HG02763 (cell line): ENCODE measurements at regions not wholly inside any gene's neighbourhood (a gene's known extent, or its start where the extent isn't known, plus 50 kb on each side); places are given as distances from the start of the nearest gene placed in this dataset.

Source experiments
- ATAC-seq: cut with Tn5 transposase; IDR thresholded peaks from one replicate; pipeline ENCODE4 v1.9.1; 2021; ENCODE audit warnings: mild to moderate bottlenecking, moderate library complexity; ENCODE audit not compliant: unreplicated experiment

DNA sequence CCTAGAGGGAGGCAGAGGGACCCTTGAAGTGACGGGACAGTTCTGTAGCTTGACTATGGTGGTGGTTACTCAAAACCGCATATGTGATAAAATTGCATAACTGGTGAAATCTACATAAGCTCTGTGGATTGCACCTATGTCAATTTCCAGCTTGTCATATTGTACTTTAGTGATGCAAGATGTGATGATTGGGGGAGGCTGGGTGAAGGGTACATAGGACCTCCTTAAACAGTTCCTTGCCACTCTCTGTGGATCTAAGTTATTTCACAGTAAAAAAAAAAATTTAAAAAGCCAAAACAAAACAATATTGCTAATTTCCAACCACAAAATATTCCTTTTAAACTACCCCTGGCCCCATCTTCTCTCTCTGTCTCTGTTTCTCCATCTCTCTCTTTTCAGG is 472.6 kb upstream of the SULF2 start:
- no peak for ATAC-seq

DNA sequence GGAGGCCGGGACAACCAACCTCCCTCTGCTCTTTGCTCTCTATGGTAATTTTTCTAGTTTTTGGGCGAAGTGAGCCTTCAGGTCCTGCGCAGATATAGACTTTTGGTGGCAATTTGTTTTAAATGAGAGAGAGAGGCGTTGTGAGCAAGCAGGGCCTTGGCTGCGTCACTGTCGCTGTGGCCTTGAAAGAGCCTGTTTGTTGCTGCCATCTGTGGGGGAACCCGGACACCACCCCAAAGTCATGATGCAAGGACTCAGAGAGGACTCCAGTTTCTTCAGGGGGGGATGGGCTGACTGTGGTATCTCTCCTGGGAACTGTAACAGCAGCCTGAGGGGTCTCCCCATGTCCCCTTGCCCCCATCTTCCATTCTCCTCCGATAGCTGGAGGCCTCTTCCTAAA is 462.7 kb upstream of the SULF2 start:
- no peak for ATAC-seq

DNA sequence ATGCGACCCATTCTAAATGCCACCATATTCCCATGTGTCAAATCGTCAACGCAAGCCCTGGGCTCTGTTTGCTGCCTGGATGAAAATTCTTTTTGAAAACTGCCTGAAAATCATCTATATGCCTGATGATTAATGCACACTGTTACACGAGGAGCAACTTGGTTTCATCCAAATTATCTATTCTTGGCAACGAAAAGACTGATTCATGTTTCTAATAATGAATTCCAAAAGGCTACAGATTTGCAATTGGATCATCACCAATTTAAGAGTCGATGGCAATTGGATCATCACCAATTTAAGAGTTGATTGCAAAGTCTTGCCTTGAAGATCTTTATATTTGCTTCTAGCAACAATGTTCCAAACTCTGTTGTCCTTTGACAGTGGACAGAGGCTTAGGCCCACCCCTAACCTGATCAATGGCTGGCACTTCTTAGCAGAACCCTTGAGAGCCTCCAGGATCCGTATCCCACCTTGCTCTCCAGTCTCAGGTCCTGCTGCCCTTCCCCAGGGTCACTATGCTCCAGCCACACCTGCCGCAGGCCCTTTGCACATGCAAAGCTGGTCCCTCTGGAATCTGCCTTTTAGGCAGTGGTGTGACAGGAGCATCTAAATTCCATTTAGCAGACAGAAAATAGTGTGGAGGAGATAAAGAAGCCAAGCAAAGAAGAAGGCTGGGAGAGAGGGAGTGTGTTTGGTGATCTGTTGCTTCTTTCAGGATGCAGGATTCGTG is 460.9 kb upstream of the SULF2 start:
- ATAC-seq, result no peak

DNA sequence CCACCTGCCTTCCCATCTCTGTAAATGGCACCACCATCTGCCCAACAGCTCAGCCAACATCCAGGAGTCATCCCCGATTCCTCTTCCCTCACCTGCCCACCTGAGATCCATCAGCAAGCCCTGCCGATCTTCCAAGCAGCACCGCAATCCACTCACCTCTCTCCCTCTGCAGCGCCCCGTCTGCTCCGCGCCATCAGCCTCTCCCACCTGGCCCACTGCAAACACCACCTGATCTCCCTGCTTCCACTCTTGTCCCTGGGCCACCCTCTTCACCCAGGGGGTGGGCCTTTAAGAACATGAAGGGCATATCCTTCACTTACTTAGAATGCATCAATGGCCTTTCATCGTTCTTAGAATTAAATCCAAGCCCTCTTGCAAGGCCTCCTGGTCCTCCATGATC is 457.3 kb upstream of the SULF2 start:
- no peak for ATAC-seq

DNA sequence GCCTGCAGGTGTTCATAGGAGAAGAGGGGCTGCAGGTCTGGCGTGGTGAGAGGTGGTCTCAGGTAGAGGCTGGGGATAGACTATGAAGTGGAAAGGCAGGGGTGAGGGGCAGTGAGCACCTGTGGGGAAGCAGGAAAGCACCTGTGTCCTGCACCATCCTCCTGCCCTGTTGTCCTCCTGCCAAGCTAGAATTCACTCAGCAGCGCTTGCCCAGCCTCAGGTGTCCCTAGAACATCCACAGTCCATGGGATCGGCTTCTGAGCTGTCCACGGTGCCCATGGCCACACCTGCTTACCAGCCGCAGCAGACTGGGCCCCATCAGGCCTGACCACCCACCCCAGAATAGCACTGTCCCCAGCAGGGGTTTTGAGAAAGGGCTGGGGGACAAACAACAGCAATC is 456.2 kb upstream of the SULF2 start:
- ATAC-seq, result no peak

DNA sequence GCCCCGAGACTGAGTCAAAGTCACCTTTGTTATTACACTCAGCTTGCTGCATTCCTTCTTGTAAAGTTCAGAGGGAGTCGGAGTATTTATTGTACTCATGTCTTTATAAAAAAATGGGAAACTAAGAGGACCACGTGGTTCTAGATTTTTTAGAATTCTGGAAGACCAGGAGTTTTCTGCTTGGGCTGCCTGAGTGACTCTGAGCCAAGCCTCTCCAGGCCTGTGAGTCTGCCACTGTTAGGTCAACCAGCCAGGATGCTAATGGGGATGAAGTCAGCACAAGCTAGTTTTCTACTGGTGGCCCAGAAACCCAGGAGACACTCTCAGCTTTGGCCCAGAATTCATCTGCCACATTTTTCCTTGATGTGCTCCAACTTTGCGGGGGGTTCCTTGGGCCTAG is 453.5 kb upstream of the SULF2 start:
- no peak for ATAC-seq

DNA sequence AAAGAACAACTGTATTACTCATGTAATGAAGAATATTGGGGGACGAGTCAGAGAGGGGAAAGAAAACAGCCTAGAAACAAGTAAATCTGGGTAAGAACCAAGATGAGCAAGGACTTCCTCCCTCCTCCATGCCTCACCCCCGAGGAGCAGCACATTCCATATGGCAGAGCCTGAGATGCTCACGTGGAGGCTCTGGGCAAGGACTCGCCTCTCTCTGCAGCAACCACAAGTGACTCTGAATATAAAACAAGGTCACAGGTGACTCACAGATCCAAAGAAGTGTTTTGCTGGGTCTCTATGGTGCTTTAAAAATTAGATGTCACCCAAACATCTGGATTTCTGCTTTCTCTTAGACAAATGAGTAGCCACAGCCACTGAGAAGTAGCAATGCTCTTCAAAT is 453.0 kb upstream of the SULF2 start:
- no peak for ATAC-seq

DNA sequence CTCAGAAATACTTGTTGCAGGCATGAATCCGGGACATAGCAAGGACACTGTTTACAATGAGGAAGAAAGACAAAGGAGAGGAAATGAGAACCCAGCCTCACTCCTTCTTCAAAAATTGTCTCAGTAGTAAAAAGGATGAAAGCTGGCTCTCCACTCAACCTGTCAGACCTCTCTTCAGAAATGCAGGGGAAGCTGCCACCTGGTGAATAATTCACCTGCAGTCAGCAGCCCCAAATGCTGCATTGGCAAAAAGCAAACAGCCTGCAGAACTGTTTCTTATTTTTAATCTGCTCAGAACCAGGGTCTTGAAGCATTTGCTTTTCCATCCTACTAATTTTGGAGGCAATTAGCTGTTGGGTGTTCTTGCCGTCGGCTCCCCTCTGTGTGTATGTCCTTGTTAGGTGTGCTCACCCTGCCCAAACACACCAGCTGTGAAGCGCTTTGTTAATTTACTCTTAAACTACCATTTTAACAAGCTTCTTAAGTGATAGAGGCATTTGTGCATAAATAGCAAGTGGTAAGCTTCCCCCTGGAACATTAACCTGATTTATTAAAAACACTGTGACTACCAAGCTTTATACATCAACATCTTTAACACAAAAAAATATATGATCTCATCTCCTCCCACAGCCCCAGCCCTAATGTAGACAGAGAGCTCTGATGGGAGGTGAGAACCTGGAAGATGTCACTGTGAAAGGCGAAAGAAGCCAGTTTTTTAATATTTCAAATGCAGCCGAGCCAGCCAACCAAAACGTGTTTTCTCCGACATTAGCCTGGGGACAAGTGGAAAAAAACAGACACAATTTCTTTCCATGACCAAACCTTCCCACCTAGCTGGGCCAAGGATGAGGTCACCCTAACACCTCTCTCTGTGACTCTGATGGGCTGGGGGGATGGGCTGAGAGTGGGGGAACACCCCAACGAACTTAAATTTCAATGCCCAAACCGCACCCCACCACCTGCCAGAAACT is 451.0 kb upstream of the SULF2 start:
- ATAC-seq, result no peak

DNA sequence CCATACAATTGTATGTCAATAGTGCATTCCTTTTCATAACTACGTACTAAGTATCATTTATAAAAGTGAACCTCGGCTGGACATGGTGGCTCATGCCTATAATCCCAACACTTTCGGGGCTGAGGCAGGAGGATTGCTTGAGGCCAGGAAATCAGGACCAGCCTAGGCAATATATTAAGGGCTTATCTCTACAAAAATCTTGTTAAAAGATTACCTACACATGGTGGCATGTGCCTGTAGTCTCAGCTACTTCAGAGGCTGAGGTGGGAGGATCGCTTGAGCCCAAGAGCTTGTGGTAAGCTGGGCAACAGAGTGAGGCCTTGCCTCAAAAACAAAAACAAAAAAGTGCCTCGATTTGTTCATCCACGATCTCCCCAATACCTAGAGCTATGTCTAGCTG is 449.7 kb upstream of the SULF2 start:
- no peak for ATAC-seq

DNA sequence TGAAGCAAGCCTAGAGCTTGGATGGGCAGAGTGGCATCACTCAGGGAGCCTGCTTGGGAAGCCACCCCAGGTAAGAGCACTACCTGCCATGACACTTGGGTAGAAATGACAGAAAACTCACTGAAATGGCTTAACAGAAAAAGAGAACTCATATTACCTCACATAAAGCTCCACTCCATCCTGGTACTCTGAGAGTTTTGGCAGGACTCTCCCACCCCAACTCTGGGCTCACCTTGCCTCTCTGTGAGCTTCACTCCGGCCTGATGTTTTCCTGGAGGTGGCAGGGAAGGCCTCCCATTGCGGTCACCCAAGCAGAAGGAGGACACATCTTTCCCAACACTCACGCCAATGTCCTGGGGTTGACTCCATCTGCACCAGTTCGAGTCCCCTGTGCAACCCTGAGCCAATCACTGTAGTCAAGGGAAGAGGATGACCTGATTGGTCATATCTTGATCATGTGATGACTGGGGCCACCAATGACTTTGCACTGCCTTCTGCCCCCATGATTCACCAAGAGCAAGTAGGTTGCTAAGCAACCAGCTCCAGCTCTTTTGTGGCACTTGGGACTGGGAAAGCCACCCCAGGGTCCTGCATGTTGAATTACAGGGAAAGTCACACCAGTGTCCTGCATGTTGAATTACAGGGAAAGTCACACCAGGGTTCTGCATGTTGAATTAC is 446.1 kb upstream of the SULF2 start:
- ATAC-seq, result no peak

DNA sequence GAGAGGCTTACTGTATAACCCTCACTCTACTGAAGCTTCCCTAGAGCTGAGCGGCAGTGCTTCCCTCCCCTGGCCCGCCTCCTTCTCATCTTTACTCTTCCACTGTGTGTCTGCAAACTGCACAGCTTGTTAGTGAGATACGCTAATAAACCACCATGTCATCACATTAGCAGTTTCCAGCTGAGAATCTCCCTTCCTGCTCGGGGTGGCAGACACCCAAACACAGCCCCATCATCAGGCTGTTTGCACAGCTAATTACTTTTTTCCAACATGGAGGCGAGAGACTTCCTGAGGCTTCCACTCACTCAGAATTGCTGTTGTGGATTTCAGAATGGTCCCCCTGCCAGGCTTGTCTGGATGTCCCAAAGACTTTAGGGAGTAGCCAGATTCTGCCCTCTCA is 444.9 kb upstream of the SULF2 start:
- no peak for ATAC-seq

DNA sequence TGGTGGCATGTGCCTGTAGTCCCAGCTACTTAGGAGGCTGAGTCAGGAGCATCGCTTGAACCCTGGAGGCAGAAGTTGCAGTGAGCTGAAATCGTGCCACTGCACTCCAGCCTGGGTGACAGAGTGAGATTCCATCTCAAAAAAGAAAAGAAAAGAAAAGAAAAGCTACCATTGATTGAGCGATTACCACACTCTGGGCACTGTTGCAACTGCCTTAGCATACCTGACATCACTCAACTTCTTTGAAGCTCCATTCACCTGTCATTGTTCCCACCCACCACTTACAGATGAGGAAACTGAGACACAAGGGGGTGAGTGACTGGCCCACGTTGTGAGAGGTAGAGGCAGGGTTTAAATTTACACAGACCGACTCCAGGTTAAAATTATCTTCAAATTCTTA is 442.1 kb upstream of the SULF2 start:
- ATAC-seq, result no peak

DNA sequence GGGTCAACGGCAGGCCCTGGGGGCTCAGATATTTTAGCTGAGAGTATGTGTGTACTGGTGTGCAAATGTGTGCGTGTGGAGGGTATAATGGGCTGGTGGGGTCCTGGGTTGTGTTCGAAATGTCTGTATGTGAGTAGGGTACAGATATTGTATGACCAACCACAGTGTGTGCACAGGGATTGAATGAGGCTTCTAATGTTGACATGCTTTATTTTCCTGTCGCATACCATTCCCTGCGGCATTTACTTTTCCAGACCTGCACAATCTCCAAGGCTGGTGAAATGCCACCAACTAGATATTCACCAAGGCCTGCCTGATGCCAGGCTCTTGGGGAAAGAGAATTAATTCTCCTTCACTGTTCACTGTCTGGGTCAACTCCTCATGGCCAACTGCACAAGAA is 441.4 kb upstream of the SULF2 start:
- no peak for ATAC-seq

DNA sequence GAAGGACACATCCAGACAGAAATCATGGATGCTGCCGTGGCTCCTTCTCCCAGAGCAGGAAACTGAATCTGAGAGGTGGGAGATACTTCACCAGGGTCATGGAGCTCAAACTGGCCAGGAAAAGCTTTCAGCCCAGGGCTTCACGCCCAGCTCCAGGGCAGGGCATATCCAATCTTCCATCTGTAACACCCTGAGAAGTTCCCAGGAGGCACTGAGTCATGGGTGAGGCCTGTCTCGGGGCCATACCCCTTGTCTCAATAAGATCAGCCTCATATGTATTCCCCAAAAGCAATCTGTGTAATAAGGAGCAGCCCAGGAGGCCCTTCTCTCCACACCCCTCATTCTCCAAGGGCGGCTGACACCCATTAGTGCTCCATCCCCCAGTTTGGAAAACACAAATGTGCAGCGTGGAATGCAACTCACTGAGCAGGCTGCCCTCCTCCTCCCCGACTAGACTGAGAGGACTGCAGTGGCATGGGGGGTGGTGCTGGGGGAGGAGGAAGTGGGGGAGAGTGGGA is 439.3 kb upstream of the SULF2 start:
- no peak for ATAC-seq

DNA sequence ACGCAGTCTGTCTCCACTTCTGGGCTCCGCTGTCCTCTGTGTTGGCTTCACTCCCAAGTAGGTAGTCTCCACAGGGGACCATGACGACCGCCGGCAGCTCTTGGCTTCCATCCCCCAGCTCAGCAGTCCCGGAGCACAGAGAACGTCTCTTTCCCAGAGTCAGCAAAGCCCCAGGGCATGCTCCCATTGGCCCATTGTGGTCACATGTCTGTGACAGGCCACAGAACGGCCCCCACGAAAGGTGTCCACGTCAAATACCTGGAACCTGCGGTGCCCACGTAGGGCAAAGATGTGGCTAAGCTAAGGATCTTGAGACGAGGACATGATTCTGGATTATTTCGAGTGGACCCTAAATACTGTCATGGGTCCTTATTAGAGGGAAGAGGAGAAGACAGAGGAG is 438.4 kb upstream of the SULF2 start:
- no peak for ATAC-seq

DNA sequence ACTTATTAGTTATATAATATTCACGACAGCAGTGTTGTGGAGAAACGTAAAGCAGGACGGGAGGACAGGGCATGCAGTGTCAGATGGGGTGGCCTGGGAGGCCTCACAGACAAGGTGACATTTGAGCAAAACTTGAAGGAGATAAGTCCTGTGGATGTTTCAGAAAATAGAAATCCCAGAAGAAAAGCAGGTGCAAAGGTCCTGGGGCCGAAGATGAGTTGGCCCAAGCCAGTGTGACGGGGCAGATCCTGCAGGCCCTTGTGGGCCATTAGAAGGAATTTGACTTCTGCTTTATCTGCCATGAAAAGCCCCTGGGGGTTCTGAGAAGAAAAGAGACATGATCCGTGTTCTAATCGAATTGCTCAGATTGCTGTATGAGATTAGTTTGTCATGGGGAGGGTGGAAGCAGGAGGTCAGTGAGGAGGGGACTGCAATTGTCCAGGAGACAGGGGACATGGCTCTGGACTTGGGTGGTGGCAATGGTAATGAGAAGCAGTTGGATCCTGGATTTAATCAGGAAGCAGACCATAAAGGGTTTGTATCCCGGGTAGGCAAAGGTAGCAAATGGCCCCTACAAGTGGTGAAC is 437.4 kb upstream of the SULF2 start:
- ATAC-seq, result no peak

DNA sequence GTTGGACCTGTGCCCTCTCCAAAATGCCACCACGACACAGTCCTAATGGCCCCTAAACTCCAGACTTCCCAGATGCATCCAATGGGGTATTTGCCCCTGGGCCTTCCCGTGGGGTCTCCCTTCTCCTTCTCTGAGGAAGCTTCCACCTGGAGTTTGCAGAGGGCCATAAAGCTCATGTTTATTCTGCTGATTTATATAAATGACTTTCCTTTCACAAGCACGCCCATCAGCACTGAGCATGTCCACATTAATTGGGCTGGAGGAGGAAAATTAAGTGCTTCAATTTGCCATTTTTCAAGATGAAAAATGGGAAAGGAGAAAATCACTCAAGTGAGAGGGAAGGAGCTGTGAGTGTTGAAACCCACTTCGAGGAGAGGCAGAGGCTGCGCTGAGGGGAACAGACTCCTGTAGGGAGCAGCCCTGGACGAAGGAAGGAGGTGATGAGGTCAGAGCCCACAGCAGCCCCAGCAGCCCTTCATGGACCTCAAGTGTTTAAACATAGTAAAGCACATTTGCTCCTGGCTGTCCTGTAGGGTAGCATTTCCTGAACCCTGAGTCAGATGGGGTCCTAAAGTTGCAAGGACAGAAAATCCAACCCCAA is 434.9 kb upstream of the SULF2 start:
- ATAC-seq, result no peak

DNA sequence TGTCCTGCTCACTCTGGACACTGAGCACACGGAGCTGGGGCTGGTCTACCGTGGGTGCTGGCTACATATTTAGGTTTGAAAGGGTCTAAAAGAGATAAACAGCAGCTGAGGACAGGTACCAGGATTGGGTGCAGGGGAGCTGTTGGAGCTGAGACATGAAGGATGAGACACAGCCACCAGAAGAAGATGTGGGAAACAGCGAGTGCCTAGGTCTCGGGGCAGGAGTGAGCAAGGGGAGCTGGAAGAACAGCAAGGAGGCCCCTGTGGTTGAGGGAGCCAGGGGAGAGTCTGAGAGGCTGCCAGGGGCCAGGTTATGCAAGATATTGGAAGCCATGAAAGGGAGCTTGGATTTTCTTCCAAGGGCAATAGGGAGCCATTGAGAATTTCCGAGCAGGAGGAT is 434.0 kb upstream of the SULF2 start:
- ATAC-seq, result no peak

DNA sequence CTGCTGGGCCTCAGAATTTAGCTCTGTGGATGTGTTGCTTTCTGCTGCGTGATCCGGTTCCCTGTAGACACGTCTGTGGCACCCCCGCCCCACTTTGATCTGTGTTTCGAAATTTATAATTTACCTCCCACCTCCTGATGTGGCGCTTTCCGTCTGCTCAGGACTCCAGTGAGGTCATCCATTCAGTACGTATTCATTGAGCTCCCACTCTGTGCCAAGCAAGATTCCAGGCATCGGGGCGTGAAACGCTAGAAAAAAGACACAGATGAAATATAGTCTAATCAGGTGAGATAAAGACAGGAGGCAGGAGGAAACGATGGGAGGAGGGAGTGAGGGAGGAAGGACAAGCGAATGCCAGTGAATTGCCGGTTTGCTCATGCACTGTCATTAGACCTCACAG is 431.9 kb upstream of the SULF2 start:
- no peak for ATAC-seq

DNA sequence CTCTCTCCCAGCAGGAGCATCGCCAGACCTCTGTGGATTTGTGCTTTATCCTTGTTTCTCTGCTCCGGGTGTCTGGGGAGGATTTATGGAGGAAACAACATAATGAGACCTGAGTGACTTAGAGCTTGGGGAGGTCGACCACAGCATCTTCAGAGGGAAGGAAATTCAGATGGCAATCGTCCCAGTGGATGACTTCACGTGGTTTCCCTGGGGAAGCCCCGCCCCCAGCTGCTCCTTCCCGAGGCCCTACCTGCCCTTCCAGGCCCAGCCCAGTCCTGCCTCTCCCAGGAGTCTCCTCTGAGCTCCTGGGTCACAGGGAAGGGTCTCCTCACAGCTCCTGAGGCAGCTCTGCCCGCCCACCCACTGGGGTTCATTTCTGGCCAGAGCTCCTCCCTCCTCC is 430.3 kb upstream of the SULF2 start:
- no peak for ATAC-seq

DNA sequence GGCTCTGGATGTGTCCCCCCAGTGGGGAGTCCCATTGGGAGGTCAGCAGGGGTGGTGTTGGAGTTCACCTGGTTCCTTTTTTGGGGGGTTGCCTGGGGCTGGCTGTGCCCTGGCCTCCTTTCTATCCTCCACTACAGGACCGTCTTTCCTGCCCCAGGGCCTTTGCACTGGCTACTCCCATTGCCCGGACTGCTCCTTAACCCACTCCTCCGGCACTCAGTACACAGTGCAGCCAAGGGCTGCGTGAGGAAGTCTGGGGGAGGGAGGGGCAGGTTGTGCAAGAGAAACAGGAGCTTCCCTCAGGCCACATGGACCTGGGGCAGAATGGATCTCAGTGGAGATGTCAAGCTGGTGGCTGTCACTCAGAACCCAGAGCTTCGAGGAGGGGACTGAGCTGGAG is 429.3 kb upstream of the SULF2 start:
- ATAC-seq, result no peak
